NCI-H2227 treated with DMSO at 0.1 percent for 48 hours (cell line): ENCODE measurements at regions not wholly inside any gene's neighbourhood (a gene's known extent, or its start where the extent isn't known, plus 50 kb on each side); places are given as distances from the start of the nearest gene placed in this dataset.

ENCODE experiments used
- DNase-seq: peaks from one replicate; lab custom pipeline; 2025; lab: John Stamatoyannopoulos, UW

- DNase-seq, result no peak
Measured at GRCh38 chr17:5786510-5786875, 202.2 kb upstream of the NLRP1 start.

GRCh38 chr17:5788266-5788900, 204.1 kb upstream of the NLRP1 start:
- no peak for DNase-seq

- peak; percentile 7 for DNase-seq
Measured at GRCh38 chr17:5789528-5789927, 205.2 kb upstream of the NLRP1 start.

GRCh38 chr17:5793157-5793556, 208.8 kb upstream of the NLRP1 start:
- DNase-seq, result no peak

- DNase-seq, result no peak
Measured at GRCh38 chr17:5793899-5794298, 209.6 kb upstream of the NLRP1 start.

- DNase-seq, result no peak
Measured at GRCh38 chr17:5794385-5794784, 210.1 kb upstream of the NLRP1 start.

GRCh38 chr17:5794881-5795506, 210.7 kb upstream of the NLRP1 start:
- DNase-seq, result peak; percentile 14

- DNase-seq, result no peak
Measured at GRCh38 chr17:5797447-5798050, 213.2 kb upstream of the NLRP1 start.

- no peak for DNase-seq
Measured at GRCh38 chr17:5798094-5798493, 213.8 kb upstream of the NLRP1 start.

- no peak for DNase-seq
Measured at GRCh38 chr17:5800131-5800530, 215.8 kb upstream of the NLRP1 start.

GRCh38 chr17:5800646-5801045, 216.3 kb upstream of the NLRP1 start:
- no peak for DNase-seq

GRCh38 chr17:5804251-5804650, 219.9 kb upstream of the NLRP1 start:
- no peak for DNase-seq

GRCh38 chr17:5809056-5809455, 224.7 kb upstream of the NLRP1 start:
- DNase-seq, result no peak

- DNase-seq, result no peak
Measured at GRCh38 chr17:5809580-5810188, 225.4 kb upstream of the NLRP1 start.

GRCh38 chr17:5812590-5812989, 228.3 kb upstream of the NLRP1 start:
- DNase-seq, result no peak

- no peak for DNase-seq
Measured at GRCh38 chr17:5813357-5813756, 229.0 kb upstream of the NLRP1 start.

GRCh38 chr17:5815396-5815795, 231.1 kb upstream of the NLRP1 start:
- DNase-seq, result no peak

- no peak for DNase-seq
Measured at GRCh38 chr17:5816491-5817070, 232.3 kb upstream of the NLRP1 start.

- DNase-seq, result no peak
Measured at GRCh38 chr17:5817475-5818395, 233.4 kb upstream of the NLRP1 start.

- DNase-seq, result no peak
Measured at GRCh38 chr17:5819396-5819795, 235.1 kb upstream of the NLRP1 start.

- DNase-seq, result no peak
Measured at GRCh38 chr17:5819921-5820685, 235.8 kb upstream of the NLRP1 start.
